Upper lobe of left lung (tissue), 6 donors: ENCODE measurements at regions not wholly inside any gene's neighbourhood (a gene's known extent, or its start where the extent isn't known, plus 50 kb on each side); places are given as distances from the start of the nearest gene placed in this dataset.

Experiments
- ATAC-seq, 2 donors: fragments of 200-7000 bp; cut with Tn5 transposase; one replicate each; pipeline ENCODE4 v1.9.1; 2022; ENCODE audit warnings: mild to moderate bottlenecking in 2 of 2, moderate library complexity in 2 of 2; ENCODE audit not compliant: low FRiP score in 2 of 2
- DNase-seq, 2 donors: peaks; one replicate each; pipeline ENCODE4 v3.0.0-alpha.2; 2019 to 2020
- H3K27ac ChIP-seq, 4 donors: fragments of 200-600 bp; sonication (generic); one replicate each; pipeline ENCODE4 v1.5.1; 2016 to 2019
- H3K27me3 ChIP-seq, 4 donors: fragments of 200-600 bp; sonication (generic); one replicate each; pipeline ENCODE4 v1.5.1; 2017 to 2019
- H3K36me3 ChIP-seq, 4 donors: fragments of 200-600 bp; sonication (generic); one replicate each; pipeline ENCODE4 v1.5.1; 2016 to 2019
- H3K4me1 ChIP-seq, 4 donors: fragments of 200-600 bp; sonication (generic); one replicate each; pipeline ENCODE4 v1.5.1; 2018 to 2019
- H3K4me3 ChIP-seq, 4 donors: fragments of 200-600 bp; sonication (generic); one replicate each; pipeline ENCODE4 v1.5.1; 2017 to 2019; ENCODE audit warnings: mild to moderate bottlenecking in 2 of 4, moderate library complexity in 1 of 4
- H3K9me3 ChIP-seq, 4 donors: fragments of 200-600 bp; sonication (generic); one replicate each; pipeline ENCODE4 v1.5.1; 2018 to 2019
- CTCF ChIP-seq, 6 experiments: fragments of 450-650 bp in 4 of 6; fragments of 200-600 bp in 2 of 6; sonication (generic) in 2 of 6; IDR thresholded peaks; one replicate each; pipeline ENCODE4 v1.5.1; 2016 to 2019; ENCODE audit warnings: antibody characterized with exemption in 6 of 6
- EP300 ChIP-seq, 4 donors: sonication (generic); formaldehyde crosslinking; IDR thresholded peaks; one replicate each; pipeline ENCODE4 v1.5.1; 2017; ENCODE audit warnings: antibody characterized with exemption in 4 of 4, control low read depth in 2 of 4
- POLR2A ChIP-seq, 4 donors: fragments of 450-650 bp; IDR thresholded peaks; one replicate each; pipeline ENCODE4 v1.5.1; 2016 to 2017; ENCODE audit warnings: antibody characterized with exemption in 4 of 4, mild to moderate bottlenecking in 2 of 4
- POLR2AphosphoS5 ChIP-seq, 2 donors: sonication (generic); formaldehyde crosslinking; IDR thresholded peaks; one replicate each; pipeline ENCODE4 v1.5.1; 2017; ENCODE audit warnings: antibody characterized with exemption in 2 of 2
- WGBS, 2 donors: methylation state at CpG; one replicate each; pipeline ENCODE4 v1.1.5; 2017 to 2018; 5-methylcytosine and 5-hydroxymethylcytosine counted together
- donor health status: DM: no; HTN: no; CAD: no; lungs with moderate emphysema.
- donor health status: DM: no; HTN: yes; CAD: no; lungs with severe emphysema.

GRCh38 chr18:51288582-51288981, 91.1 kb upstream of the MEX3C start:
- H3K27ac ChIP-seq, result no peak overlapping the region
- H3K36me3 ChIP-seq, result no peaks in the 10 kb centered on the region
- no peaks in the 10 kb centered on the region for H3K27me3 ChIP-seq
- TF ChIP-seq POLR2AphosphoS5 (IDR thresholded peaks at IDR 0.05) (no peak), POLR2A (IDR thresholded peaks at IDR 0.05) (no peak), EP300 (IDR thresholded peaks at IDR 0.05) (no peak), CTCF (IDR thresholded peaks at IDR 0.05) (no peak)
- H3K4me3 ChIP-seq, result no peak overlapping the region
- 84 to 88% methylated on average over 3 of the region's 3 CpGs for WGBS, 2 donors
- DNase-seq (no peak), ATAC-seq (no peak)
- no peaks in the 10 kb centered on the region for H3K9me3 ChIP-seq
- H3K4me1 ChIP-seq, result no peaks in the 10 kb centered on the region

- Histone ChIP-seq H3K4me1 (no peaks in the 10 kb centered on the region), H3K4me3 (no peak overlapping the region), H3K36me3 (no peaks in the 10 kb centered on the region), H3K27ac (no peak overlapping the region), H3K27me3 (no peaks in the 10 kb centered on the region), H3K9me3 (no peaks in the 10 kb centered on the region)
- 53 to 57% methylated on average over 2 of the region's 2 CpGs for WGBS, 2 donors
- DNase-seq (no peak), ATAC-seq (no peak)
- TF ChIP-seq EP300 (IDR thresholded peaks at IDR 0.05) (no peak), POLR2A (IDR thresholded peaks at IDR 0.05) (no peak), POLR2AphosphoS5 (IDR thresholded peaks at IDR 0.05) (no peak), CTCF (IDR thresholded peaks at IDR 0.05) (no peak)
Observed at GRCh38 chr18:51290860-51291259, 93.4 kb upstream of the MEX3C start.

- H3K36me3 ChIP-seq, result no peaks in the 10 kb centered on the region
- H3K27me3 ChIP-seq, result no peaks in the 10 kb centered on the region
- H3K4me3 ChIP-seq, result no peak overlapping the region
- H3K9me3 ChIP-seq, result no peaks in the 10 kb centered on the region
- ATAC-seq, result no peak
- no peak for DNase-seq
- H3K4me1 ChIP-seq, result no peaks in the 10 kb centered on the region
- 83 to 85% methylated on average over 3 of the region's 3 CpGs for WGBS, 2 donors
- TF ChIP-seq POLR2A (IDR thresholded peaks at IDR 0.05) (no peak), EP300 (IDR thresholded peaks at IDR 0.05) (no peak), CTCF (IDR thresholded peaks at IDR 0.05) (no peak), POLR2AphosphoS5 (IDR thresholded peaks at IDR 0.05) (no peak)
- no peak overlapping the region for H3K27ac ChIP-seq
Observed at GRCh38 chr18:51300912-51301311, 103.4 kb upstream of the MEX3C start.

GRCh38 chr18:51301376-51301775, 103.9 kb upstream of the MEX3C start:
- H3K9me3 ChIP-seq, result no peaks in the 10 kb centered on the region
- no peaks in the 10 kb centered on the region for H3K27me3 ChIP-seq
- no peaks in the 10 kb centered on the region for H3K4me1 ChIP-seq
- H3K4me3 ChIP-seq, result no peak overlapping the region
- no peaks in the 10 kb centered on the region for H3K36me3 ChIP-seq
- no peak overlapping the region for H3K27ac ChIP-seq
- ATAC-seq, result no peak
- TF ChIP-seq CTCF (IDR thresholded peaks at IDR 0.05), result no peak
- no peak for TF ChIP-seq EP300 (IDR thresholded peaks at IDR 0.05)
- no peak for TF ChIP-seq POLR2A (IDR thresholded peaks at IDR 0.05)
- TF ChIP-seq POLR2AphosphoS5 (IDR thresholded peaks at IDR 0.05), result no peak
- 87% methylated on average over 3 of the region's 3 CpGs for WGBS, 2 donors
- DNase-seq, result no peak

GRCh38 chr18:51316677-51317076, 119.2 kb upstream of the MEX3C start:
- 80 to 90% methylated on average over 1 of the region's 1 CpG for WGBS, 2 donors
- Histone ChIP-seq H3K4me1 (no peaks in the 10 kb centered on the region), H3K9me3 (no peaks in the 10 kb centered on the region), H3K4me3 (no peak overlapping the region), H3K27me3 (no peaks in the 10 kb centered on the region), H3K36me3 (no peaks in the 10 kb centered on the region), H3K27ac (no peak overlapping the region)
- TF ChIP-seq POLR2AphosphoS5 (IDR thresholded peaks at IDR 0.05), result no peak
- no peak for TF ChIP-seq POLR2A (IDR thresholded peaks at IDR 0.05)
- no peak for TF ChIP-seq CTCF (IDR thresholded peaks at IDR 0.05)
- TF ChIP-seq EP300 (IDR thresholded peaks at IDR 0.05), result no peak
- ATAC-seq (no peak), DNase-seq (no peak)
